Astrocyte of the spinal cord (primary cell): ENCODE measurements at regions not wholly inside any gene's neighbourhood (a gene's known extent, or its start where the extent isn't known, plus 50 kb on each side); places are given as distances from the start of the nearest gene placed in this dataset.

Experiments
- DNase-seq: peaks from one replicate; pipeline ENCODE4 v3.0.0; 2011; ENCODE audit warnings: low read depth, low spot score
- H3K4me3 ChIP-seq: 2 replicates; pipeline ENCODE4 v1.5.1; 2011; ENCODE audit warnings: low read depth, mild to moderate bottlenecking, low read length, moderate library complexity
- CTCF ChIP-seq: IDR thresholded peaks from 2 replicates; pipeline ENCODE4 v1.5.1; 2012; ENCODE audit warnings: low read depth, mild to moderate bottlenecking, low read length, inconsistent platforms
- in situ Hi-C: cut with HindIII; loops from 2 replicates; pipeline ENCODE4 v1.10.0; 2017; ENCODE audit warnings: low sequenced_read_pairs

DNA sequence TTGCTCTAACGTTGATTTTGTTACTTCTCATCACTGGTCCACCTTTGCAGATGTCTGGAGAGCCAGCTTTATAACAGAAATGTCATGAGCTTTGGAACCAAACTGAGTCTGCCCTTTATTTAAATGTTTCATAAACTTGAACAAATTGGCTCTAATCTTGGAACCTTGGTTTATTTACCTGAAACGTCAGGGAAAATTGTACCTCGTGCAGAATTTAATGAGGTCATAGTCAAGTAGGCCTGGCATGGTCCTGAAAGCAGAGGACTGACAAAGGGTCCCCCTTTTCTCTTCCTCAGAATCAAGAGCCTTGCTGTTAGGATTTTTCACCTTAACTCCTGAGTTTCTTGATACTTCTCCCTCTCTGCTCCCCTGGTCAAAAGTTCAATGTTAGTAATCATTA, 828.0 kb downstream of the GRID1 start:
- no peak overlapping the region for H3K4me3 ChIP-seq
- TF ChIP-seq CTCF, result no peak
- DNase-seq, result no peak
- in situ Hi-C loops, result no loop called here

DNA sequence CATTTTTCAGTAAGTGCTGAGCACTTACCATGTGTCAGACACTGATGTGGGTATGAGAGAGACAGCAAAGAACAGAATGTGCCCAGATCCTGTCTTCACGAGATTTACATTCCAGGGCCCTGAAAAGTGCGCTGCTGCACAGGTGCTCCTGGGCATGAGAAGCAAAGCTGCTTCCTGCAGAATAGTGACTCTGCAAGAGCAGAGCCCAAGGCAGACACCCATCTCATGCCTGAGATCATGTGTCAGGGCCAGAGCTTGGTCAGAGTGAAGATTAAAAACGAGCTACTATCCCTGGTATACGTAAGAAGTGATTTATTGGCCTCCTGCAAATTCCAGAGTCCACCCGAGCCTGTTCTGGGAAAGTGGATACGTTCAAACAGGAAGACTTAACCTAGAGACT, 824.4 kb downstream of the GRID1 start:
- no peak for TF ChIP-seq CTCF
- no peak for DNase-seq
- in situ Hi-C loops, result no loop called here
- H3K4me3 ChIP-seq, result no peak overlapping the region

DNA sequence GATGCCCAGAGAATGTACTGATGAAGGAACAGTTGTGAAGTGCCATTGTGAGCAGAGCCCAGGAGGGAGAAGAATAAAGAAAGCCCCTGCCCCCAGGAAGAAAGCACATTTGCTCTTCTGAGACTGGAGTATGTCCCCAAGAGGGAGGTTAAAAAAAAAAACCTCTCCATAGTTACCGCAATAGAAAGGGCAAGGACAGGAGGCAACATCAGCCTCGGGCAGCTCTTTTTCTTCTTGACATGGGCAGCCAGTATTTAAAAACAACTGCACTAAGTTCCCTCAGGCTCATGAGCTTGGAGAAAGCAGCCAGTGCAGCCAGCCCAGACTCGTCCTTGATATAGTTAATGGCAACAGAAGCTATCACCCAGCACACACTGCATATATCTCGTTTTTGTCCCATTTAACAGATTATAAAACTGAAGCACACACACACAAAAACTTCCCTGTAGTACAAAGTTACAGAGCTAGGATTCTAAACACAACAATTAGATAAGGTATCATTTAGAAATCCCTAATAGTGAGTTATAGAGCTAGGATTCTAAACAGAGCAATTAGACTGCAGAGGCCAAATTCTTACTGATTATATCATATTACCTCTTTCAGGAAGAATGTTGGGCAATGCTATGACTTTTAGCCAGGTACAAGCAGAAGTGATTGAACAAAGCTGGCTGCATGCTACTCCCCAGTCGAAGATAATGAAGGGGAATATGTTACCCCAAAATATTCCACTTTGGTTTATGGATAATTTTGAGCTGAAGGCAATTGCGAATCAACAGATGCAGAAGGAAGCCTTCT, 823.5 kb downstream of the GRID1 start:
- no peak overlapping the region for H3K4me3 ChIP-seq
- no peak for TF ChIP-seq CTCF
- in situ Hi-C loops, result no loop called here
- no peak for DNase-seq

DNA sequence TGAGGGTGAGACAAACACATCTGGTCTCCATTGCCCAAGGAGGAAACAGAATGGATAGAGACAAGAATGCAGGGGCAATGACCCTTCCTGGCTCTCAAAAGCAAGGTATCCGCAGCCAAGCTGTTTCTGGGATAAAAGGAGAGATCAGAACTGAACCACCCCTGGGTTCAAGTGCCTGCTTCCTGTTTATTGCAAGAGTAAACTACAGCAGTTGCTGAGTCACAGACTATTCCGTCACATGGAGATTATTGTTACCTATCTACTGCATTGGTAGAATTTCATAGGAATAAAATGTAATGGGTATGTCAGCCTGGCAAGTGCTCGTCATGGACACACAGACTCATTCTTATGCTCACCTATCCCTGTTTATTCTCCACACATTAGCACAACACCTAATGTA, 821.6 kb downstream of the GRID1 start:
- no peak overlapping the region for H3K4me3 ChIP-seq
- TF ChIP-seq CTCF, result no peak
- DNase-seq, result no peak
- in situ Hi-C loops, result no loop called here

GRCh38 chr10:85545874-85546273, 820.7 kb downstream of the GRID1 start:
- DNase-seq, result no peak
- in situ Hi-C loops, result no loop called here
- no peak for TF ChIP-seq CTCF
- H3K4me3 ChIP-seq, result no peak overlapping the region

GRCh38 chr10:85547460-85548023, 819.1 kb downstream of the GRID1 start:
- TF ChIP-seq CTCF, result no peak
- no peak for DNase-seq
- H3K4me3 ChIP-seq, result no peak overlapping the region
- in situ Hi-C loops, result no loop called here
